ENCODE measurements at regions not wholly inside any gene's neighbourhood (a gene's known extent, or its start where the extent isn't known, plus 50 kb on each side); places are given as distances from the start of the nearest gene placed in this dataset.

- no peak overlapping the region for H2AFZ ChIP-seq
- H3K4me3 ChIP-seq (ENCODE audit: low read depth, low read length), result no peak overlapping the region
- H3K79me2 ChIP-seq, result no peaks in the 10 kb centered on the region
- no peak overlapping the region for H3K9ac ChIP-seq
- no peak overlapping the region for H3K4me2 ChIP-seq (ENCODE audit: low read length)
- no peak for TF ChIP-seq CTCF (IDR thresholded peaks at IDR 0.05)
- H3K27ac ChIP-seq, result no peak overlapping the region
- no peaks in the 10 kb centered on the region for H3K4me1 ChIP-seq
- no peaks in the 10 kb centered on the region for H3K9me3 ChIP-seq (ENCODE audit: control insufficient read depth, low read length)
- no peaks in the 10 kb centered on the region for H3K27me3 ChIP-seq (ENCODE audit: control insufficient read depth, insufficient read depth, low read length)
- no peaks in the 10 kb centered on the region for H3K36me3 ChIP-seq (ENCODE audit: control insufficient read depth, insufficient read depth, low read length)
These were observed 135.0 kb upstream of the NECTIN1 start for GRCh38 chr11:119863851-119864601.

DNA sequence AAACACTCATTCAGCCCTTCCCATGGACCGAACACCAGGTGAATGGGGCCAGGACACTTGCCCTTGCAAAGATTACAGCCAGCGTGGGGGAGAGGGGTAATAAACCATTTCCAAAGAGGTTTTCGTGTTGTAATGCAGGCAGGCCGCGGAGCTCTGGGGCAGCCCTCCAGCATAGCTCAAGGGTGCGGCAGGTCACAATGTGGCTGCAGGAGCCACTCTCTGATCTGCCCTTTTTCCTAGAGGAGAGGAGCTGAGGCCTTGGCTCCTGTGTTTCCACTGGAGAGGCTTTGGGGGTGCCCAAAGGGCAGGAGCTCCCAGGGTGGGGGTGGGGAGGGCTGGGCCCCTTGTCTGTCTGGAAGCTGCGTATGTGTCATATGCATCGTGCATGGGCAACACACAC is 134.2 kb upstream of the NECTIN1 start:
- Histone ChIP-seq H3K27ac (no peak overlapping the region), H3K4me3 (ENCODE audit: low read depth, low read length) (no peak overlapping the region), H3K79me2 (no peaks in the 10 kb centered on the region), H3K4me2 (ENCODE audit: low read length) (no peak overlapping the region), H3K4me1 (no peaks in the 10 kb centered on the region), H3K9ac (no peak overlapping the region), H2AFZ (no peak overlapping the region), H3K36me3 (ENCODE audit: control insufficient read depth, insufficient read depth, low read length) (no peaks in the 10 kb centered on the region), H3K27me3 (ENCODE audit: control insufficient read depth, insufficient read depth, low read length) (no peaks in the 10 kb centered on the region), H3K9me3 (ENCODE audit: control insufficient read depth, low read length) (no peaks in the 10 kb centered on the region)
- no peak for TF ChIP-seq CTCF (IDR thresholded peaks at IDR 0.05)

DNA sequence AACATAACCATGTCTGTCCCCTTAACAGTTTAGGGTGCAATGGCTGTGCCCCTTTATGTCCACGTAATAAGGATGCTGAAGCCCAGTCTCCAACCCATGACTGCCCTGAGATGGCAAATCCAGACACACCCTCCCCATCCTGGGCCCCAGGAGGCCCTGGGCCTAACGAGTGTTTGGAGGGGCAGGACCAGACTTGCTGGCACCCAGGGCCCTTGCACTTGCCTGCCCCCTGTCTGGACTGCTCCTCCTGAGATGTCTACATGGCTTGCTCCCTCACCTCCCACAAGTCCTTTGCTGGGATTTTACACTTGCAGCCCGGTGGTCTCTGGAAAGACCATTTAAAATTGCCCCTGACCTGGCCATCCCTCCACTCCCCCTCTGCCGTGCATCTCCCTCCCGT is 132.2 kb upstream of the NECTIN1 start:
- Histone ChIP-seq H3K4me2 (ENCODE audit: low read length) (no peak overlapping the region), H3K4me1 (no peaks in the 10 kb centered on the region), H3K9ac (no peak overlapping the region), H3K27me3 (ENCODE audit: control insufficient read depth, insufficient read depth, low read length) (no peaks in the 10 kb centered on the region), H3K27ac (no peak overlapping the region), H3K4me3 (ENCODE audit: low read depth, low read length) (no peak overlapping the region), H2AFZ (no peak overlapping the region), H3K9me3 (ENCODE audit: control insufficient read depth, low read length) (no peaks in the 10 kb centered on the region), H3K36me3 (ENCODE audit: control insufficient read depth, insufficient read depth, low read length) (no peaks in the 10 kb centered on the region), H3K79me2 (no peaks in the 10 kb centered on the region)
- no peak for TF ChIP-seq CTCF (IDR thresholded peaks at IDR 0.05)

DNA sequence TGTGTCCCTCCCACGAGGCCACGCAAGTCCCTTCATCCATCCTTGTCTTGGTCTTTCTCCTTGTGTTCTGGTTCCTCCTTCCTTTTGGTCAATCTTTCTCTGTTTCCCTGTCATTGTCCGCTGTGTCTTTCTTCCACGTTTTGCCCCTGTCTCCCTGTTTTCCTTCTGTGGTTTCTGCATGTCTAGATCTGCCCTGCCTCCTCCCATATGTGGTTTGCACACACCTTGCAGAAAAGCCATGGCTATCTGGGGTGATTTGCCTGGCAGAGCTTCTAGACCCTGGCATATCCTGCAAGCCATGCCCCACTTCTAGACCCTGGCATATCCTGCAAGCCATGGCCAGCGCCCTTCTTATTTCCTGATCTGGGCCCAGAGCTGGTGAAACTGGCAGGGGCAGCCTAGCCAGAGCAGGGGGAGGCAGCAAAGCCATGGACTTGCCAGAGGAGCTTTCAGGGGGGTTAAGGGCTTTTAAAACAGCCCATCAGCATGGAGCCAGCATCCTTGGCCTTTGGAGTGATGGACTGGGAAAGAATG is 131.6 kb upstream of the NECTIN1 start:
- Histone ChIP-seq H2AFZ (no peak overlapping the region), H3K36me3 (ENCODE audit: control insufficient read depth, insufficient read depth, low read length) (no peaks in the 10 kb centered on the region), H3K79me2 (no peaks in the 10 kb centered on the region), H3K27ac (no peak overlapping the region), H3K9ac (no peak overlapping the region), H3K9me3 (ENCODE audit: control insufficient read depth, low read length) (no peaks in the 10 kb centered on the region), H3K4me1 (no peaks in the 10 kb centered on the region), H3K4me2 (ENCODE audit: low read length) (no peak overlapping the region), H3K4me3 (ENCODE audit: low read depth, low read length) (no peak overlapping the region), H3K27me3 (ENCODE audit: control insufficient read depth, insufficient read depth, low read length) (no peaks in the 10 kb centered on the region)
- TF ChIP-seq CTCF (IDR thresholded peaks at IDR 0.05), result no peak

- Histone ChIP-seq H3K4me2 (ENCODE audit: low read length) (no peak overlapping the region), H3K27me3 (ENCODE audit: control insufficient read depth, insufficient read depth, low read length) (no peaks in the 10 kb centered on the region), H3K9me3 (ENCODE audit: control insufficient read depth, low read length) (no peaks in the 10 kb centered on the region), H3K9ac (no peak overlapping the region), H3K4me3 (ENCODE audit: low read depth, low read length) (no peak overlapping the region), H3K4me1 (no peaks in the 10 kb centered on the region), H3K36me3 (ENCODE audit: control insufficient read depth, insufficient read depth, low read length) (no peaks in the 10 kb centered on the region), H3K79me2 (no peaks in the 10 kb centered on the region), H2AFZ (no peak overlapping the region), H3K27ac (no peak overlapping the region)
- TF ChIP-seq CTCF (IDR thresholded peaks at IDR 0.05), result no peak
These were observed 130.7 kb upstream of the NECTIN1 start for GRCh38 chr11:119859684-119860083.

Data from parathyroid adenoma (tissue), 2 donors.